CD4-positive, alpha-beta T cell (primary cell): ENCODE measurements at regions not wholly inside any gene's neighbourhood (a gene's known extent, or its start where the extent isn't known, plus 50 kb on each side); places are given as distances from the start of the nearest gene placed in this dataset.

Experiments used
- ATAC-seq: fragments of 200-7000 bp; cut with Tn5 transposase; one replicate; pipeline ENCODE4 v1.10.0; 2022; ENCODE audit warnings: mild to moderate bottlenecking; ENCODE audit not compliant: poor library complexity
- CTCF ChIA-PET: fragments of 350-600 bp; sonication (Branson Sonifier 250); formaldehyde crosslinking; loops from one replicate; lab custom pipeline; 2021; ENCODE audit warnings: antibody characterized with exemption, inconsistent platforms; lab: Charles Lee
- POLR2A ChIA-PET: fragments of 350-600 bp; sonication (Branson Sonifier 250); formaldehyde crosslinking; loops from one replicate; lab custom pipeline; 2021; ENCODE audit warnings: antibody characterized with exemption, inconsistent platforms; lab: Charles Lee
- DNase-seq, 14 experiments: peaks; one replicate each; pipeline ENCODE4 v3.0.0-alpha.2; 2013 to 2020; ENCODE audit warnings: mixed read lengths in 2 of 14
- H3K27ac ChIP-seq, 2 donors: one replicate each; pipeline versions ENCODE4 v1.5.1 to v1.7.0; 2013; ENCODE audit warnings: low read length in 2 of 2, low read depth in 1 of 2, mild to moderate bottlenecking in 1 of 2
- H3K27me3 ChIP-seq, 2 experiments: 1 replicate in 1 of 2; 2 replicates in 1 of 2; pipeline versions ENCODE4 v1.6.1 to v1.7.0; 2013; ENCODE audit warnings: low read length in 2 of 2, control low read depth in 1 of 2, mild to moderate bottlenecking in 1 of 2, moderate library complexity in 1 of 2; ENCODE audit not compliant: insufficient read depth in 2 of 2, control insufficient read depth in 1 of 2
- H3K36me3 ChIP-seq: one replicate; pipeline ENCODE4 v1.6.1; 2013; ENCODE audit warnings: low read length, control low read depth; ENCODE audit not compliant: insufficient read depth
- H3K4me1 ChIP-seq: one replicate; pipeline ENCODE4 v1.6.1; 2013; ENCODE audit warnings: low read length, control low read depth; ENCODE audit not compliant: insufficient read depth
- H3K4me3 ChIP-seq: one replicate; pipeline ENCODE4 v1.5.1; 2013; ENCODE audit warnings: mild to moderate bottlenecking, low read length, moderate library complexity
- H3K9me3 ChIP-seq, 2 experiments: 1 replicate in 1 of 2; 2 replicates in 1 of 2; pipeline versions ENCODE4 v1.6.1 to v1.7.0; 2013; ENCODE audit warnings: low read length in 2 of 2, mild to moderate bottlenecking in 2 of 2, control low read depth in 1 of 2, moderate library complexity in 1 of 2; ENCODE audit not compliant: control insufficient read depth in 1 of 2, insufficient read depth in 1 of 2
- H3K27ac Mint-ChIP-seq: one replicate; pipeline ENCODE4 v1.8.0; 2020; ENCODE audit warnings: mixed read lengths
- H3K27me3 Mint-ChIP-seq: one replicate; pipeline ENCODE4 v1.8.0; 2021; ENCODE audit warnings: mixed read lengths
- H3K36me3 Mint-ChIP-seq: one replicate; pipeline ENCODE4 v1.8.0; 2021; ENCODE audit warnings: low read depth, mixed read lengths
- H3K4me1 Mint-ChIP-seq: one replicate; pipeline ENCODE4 v1.8.0; 2021; ENCODE audit warnings: low read depth, mixed read lengths
- H3K4me3 Mint-ChIP-seq: one replicate; pipeline ENCODE4 v1.8.0; 2020; ENCODE audit warnings: mild to moderate bottlenecking, mixed read lengths
- H3K9me3 Mint-ChIP-seq: one replicate; pipeline ENCODE4 v1.8.0; 2020; ENCODE audit warnings: mixed read lengths
- intact Hi-C, 2 experiments: fragments of 100-400 bp; cut with DNase I in 1 of 2; cut with micrococcal nuclease in 1 of 2; formaldehyde crosslinking; loops; one replicate each; pipeline versions ENCODE4 v1.15.1 to v1.9.0; 2023 to 2025; cut with DNase I, micrococcal nuclease
- TF ChIP-seq, protein P1 (sequence below): fragments of 200-600 bp; IDR thresholded peaks from one replicate; pipeline ENCODE4 v1.8.0; 2022; ENCODE audit warnings: antibody characterized with exemption, mild to moderate bottlenecking

DNA sequence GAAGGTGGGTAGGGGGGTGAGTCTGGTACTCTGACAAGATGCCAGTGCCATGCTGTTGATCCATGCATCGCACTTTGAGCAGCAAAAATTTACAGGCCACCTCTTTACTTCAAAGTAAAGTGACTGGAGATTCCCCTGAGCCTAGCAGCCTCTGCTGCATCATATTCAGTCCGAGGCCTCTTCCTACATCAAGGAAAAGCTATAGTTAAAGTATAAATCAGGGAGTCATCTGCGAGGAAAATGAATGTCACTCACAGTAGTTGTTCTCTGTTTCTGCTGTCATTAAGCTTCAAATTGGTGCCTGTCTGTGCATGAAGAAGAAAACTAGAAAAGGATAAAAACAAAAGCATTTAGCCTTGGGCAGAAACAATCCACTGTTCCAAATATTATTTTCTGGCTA, 706.2 kb downstream of the TBL1XR1 start:
- no peaks in the 10 kb centered on the region for H3K36me3 Mint-ChIP-seq
- Histone ChIP-seq H3K27ac (no peak overlapping the region), H3K36me3 (no peaks in the 10 kb centered on the region), H3K4me3 (no peak overlapping the region), H3K9me3 (no peaks in the 10 kb centered on the region), H3K27me3 (no peaks in the 10 kb centered on the region), H3K4me1 (no peaks in the 10 kb centered on the region)
- H3K4me3 Mint-ChIP-seq = no peak overlapping the region
- DNase-seq = no peak
- no peak overlapping the region for H3K27ac Mint-ChIP-seq
- intact Hi-C loops = no loop called here
- TF ChIP-seq, protein P1, sequence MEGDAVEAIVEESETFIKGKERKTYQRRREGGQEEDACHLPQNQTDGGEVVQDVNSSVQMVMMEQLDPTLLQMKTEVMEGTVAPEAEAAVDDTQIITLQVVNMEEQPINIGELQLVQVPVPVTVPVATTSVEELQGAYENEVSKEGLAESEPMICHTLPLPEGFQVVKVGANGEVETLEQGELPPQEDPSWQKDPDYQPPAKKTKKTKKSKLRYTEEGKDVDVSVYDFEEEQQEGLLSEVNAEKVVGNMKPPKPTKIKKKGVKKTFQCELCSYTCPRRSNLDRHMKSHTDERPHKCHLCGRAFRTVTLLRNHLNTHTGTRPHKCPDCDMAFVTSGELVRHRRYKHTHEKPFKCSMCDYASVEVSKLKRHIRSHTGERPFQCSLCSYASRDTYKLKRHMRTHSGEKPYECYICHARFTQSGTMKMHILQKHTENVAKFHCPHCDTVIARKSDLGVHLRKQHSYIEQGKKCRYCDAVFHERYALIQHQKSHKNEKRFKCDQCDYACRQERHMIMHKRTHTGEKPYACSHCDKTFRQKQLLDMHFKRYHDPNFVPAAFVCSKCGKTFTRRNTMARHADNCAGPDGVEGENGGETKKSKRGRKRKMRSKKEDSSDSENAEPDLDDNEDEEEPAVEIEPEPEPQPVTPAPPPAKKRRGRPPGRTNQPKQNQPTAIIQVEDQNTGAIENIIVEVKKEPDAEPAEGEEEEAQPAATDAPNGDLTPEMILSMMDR = no peak
- peaks cover 2% of the 10 kb centered on the region for H3K9me3 Mint-ChIP-seq
- CTCF ChIA-PET = no interaction called here
- H3K4me1 Mint-ChIP-seq = no peaks in the 10 kb centered on the region
- POLR2A ChIA-PET = no interaction called here
- no peaks in the 10 kb centered on the region for H3K27me3 Mint-ChIP-seq
- no peak for ATAC-seq

DNA sequence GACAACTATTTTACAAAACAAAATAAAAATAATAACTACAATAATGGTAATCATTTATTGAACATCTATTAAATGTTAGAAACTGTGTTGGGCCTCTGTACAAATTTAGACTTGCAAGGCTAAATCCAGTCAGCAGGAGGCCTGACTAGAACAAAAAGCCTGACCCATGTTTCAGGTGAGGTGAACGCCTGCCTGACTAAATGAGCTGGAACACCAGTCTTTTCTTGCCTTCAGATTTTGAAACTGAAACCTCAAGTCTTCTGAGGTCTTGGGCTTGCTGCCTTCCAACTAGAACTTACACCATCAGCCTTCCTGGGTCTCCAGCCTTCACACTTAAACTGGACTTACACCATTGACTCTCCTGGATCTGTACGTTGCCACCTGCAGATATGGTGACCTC, 706.9 kb downstream of the TBL1XR1 start:
- peaks cover 2% of the 10 kb centered on the region for H3K9me3 Mint-ChIP-seq
- no peak overlapping the region for H3K27ac Mint-ChIP-seq
- no peak for ATAC-seq
- Histone ChIP-seq H3K4me1 (no peaks in the 10 kb centered on the region), H3K36me3 (no peaks in the 10 kb centered on the region), H3K27ac (no peak overlapping the region), H3K9me3 (peaks cover 0 to 2% of the 10 kb centered on the region in 2 experiments), H3K4me3 (no peak overlapping the region), H3K27me3 (no peaks in the 10 kb centered on the region)
- POLR2A ChIA-PET = no interaction called here
- no peaks in the 10 kb centered on the region for H3K27me3 Mint-ChIP-seq
- TF ChIP-seq, protein P1 = no peak
- CTCF ChIA-PET = no interaction called here
- intact Hi-C loops = no loop called here
- H3K36me3 Mint-ChIP-seq = no peaks in the 10 kb centered on the region
- H3K4me3 Mint-ChIP-seq = no peak overlapping the region
- DNase-seq = no peak
- H3K4me1 Mint-ChIP-seq = no peaks in the 10 kb centered on the region

DNA sequence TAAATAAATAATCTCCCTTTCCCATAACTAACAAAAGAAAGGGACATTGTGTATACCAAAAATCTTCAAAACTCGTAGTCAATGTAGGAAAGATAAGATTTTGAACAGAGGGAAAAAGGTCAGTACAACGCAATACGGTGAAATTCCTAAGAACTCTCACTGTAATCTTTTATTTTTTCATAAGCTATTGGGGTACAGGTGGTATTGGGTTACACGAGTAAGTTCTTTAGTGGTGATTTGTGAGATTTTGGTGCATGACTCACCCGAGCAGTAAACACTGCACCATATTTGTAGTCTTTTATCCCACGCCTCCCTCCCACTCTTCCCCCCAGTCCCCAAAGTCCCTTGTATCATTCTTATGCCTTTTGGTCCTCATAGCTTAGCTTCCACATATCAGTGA, 718.0 kb downstream of the TBL1XR1 start:
- Mint-ChIP-seq H3K27me3 (no peaks in the 10 kb centered on the region), H3K9me3 (peaks cover 2% of the 10 kb centered on the region), H3K27ac (no peak overlapping the region), H3K4me3 (no peak overlapping the region), H3K36me3 (no peaks in the 10 kb centered on the region), H3K4me1 (no peaks in the 10 kb centered on the region)
- intact Hi-C loops = no loop called here
- H3K27me3 ChIP-seq = no peaks in the 10 kb centered on the region
- H3K4me3 ChIP-seq = no peak overlapping the region
- ATAC-seq (no peak), DNase-seq (no peak)
- TF ChIP-seq, protein P1 = no peak
- H3K4me1 ChIP-seq = no peaks in the 10 kb centered on the region
- no peaks in the 10 kb centered on the region for H3K36me3 ChIP-seq
- no peak overlapping the region for H3K27ac ChIP-seq
- ChIA-PET POLR2A (no interaction called here), CTCF (no interaction called here)
- no peaks in the 10 kb centered on the region for H3K9me3 ChIP-seq
